ENCODE measurements at regions not wholly inside any gene's neighbourhood (a gene's known extent, or its start where the extent isn't known, plus 50 kb on each side); places are given as distances from the start of the nearest gene placed in this dataset.

DNA sequence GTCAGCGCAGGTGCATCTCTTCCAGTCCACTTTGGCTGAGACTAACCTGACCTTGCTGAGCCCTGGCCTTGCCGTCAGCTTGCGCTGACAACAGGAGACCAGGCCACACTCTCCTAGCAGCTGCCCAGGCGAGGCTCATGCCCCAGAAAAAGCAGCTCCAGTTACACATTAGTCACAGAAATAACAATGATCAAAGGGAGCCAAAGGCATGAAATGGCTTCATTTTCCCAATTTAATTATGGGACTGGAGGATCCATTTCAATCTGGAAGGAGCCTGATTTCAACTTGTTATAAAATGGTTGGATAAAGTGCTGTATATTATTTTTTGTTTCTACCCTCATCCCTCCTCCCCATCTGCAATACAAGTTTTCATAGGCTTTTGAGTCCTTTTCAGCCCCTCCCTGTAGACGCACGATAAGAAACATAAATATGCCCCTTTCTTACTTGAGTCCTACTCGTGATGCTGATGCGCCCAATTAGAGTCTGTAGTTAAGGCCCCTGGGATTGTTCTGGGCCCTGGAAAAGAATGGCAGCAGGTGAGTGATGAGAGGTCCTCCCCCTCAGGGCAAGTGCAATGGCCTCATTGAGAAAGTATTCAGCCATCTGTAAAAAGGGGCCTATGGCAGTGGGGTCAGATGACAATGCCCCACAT, 376.0 kb downstream of the C12orf75 start:
- TF ChIP-seq, protein P1, sequence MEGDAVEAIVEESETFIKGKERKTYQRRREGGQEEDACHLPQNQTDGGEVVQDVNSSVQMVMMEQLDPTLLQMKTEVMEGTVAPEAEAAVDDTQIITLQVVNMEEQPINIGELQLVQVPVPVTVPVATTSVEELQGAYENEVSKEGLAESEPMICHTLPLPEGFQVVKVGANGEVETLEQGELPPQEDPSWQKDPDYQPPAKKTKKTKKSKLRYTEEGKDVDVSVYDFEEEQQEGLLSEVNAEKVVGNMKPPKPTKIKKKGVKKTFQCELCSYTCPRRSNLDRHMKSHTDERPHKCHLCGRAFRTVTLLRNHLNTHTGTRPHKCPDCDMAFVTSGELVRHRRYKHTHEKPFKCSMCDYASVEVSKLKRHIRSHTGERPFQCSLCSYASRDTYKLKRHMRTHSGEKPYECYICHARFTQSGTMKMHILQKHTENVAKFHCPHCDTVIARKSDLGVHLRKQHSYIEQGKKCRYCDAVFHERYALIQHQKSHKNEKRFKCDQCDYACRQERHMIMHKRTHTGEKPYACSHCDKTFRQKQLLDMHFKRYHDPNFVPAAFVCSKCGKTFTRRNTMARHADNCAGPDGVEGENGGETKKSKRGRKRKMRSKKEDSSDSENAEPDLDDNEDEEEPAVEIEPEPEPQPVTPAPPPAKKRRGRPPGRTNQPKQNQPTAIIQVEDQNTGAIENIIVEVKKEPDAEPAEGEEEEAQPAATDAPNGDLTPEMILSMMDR (IDR thresholded peaks at IDR 0.05) = no peak
- TF ChIP-seq POLR2A (IDR thresholded peaks at IDR 0.05) (no peak), POLR2AphosphoS5 (IDR thresholded peaks at IDR 0.05) (no peak)
